SW 1271 (cell line): ENCODE measurements at regions not wholly inside any gene's neighbourhood (a gene's known extent, or its start where the extent isn't known, plus 50 kb on each side); places are given as distances from the start of the nearest gene placed in this dataset.
"Not testable (repeated sequence)": the region's sequence is repeated elsewhere in the genome, so short reads cannot be mapped to it uniquely, and the experiment has no call there.

Experiments
- DNase-seq, 2 experiments: peaks; one replicate each; lab custom pipeline; 2025; lab: John Stamatoyannopoulos, UW

GRCh38 chr1:169015464-169015863 lies 91.0 kb upstream of the ATP1B1 start:
- no peak for DNase-seq

GRCh38 chr1:169018751-169019150 lies 87.7 kb upstream of the ATP1B1 start:
- no peak for DNase-seq

- no peak for DNase-seq
These were observed 87.0 kb upstream of the ATP1B1 start for GRCh38 chr1:169019419-169020058.

- no peak for DNase-seq
These were observed 85.8 kb upstream of the ATP1B1 start for GRCh38 chr1:169020684-169021083.

GRCh38 chr1:169022648-169023047 lies 83.8 kb upstream of the ATP1B1 start:
- DNase-seq: no peak

GRCh38 chr1:169024255-169024654 lies 82.2 kb upstream of the ATP1B1 start:
- DNase-seq: no peak

GRCh38 chr1:169024800-169025271 lies 81.7 kb upstream of the ATP1B1 start:
- DNase-seq: no peak

- DNase-seq: no peak
These were observed 81.1 kb upstream of the ATP1B1 start for GRCh38 chr1:169025412-169025811.

GRCh38 chr1:169027607-169028320 lies 78.7 kb upstream of the ATP1B1 start:
- DNase-seq: no peak

- DNase-seq: no peak
These were observed 74.8 kb upstream of the ATP1B1 start for GRCh38 chr1:169031566-169032224.

- no peak for DNase-seq
These were observed 65.1 kb upstream of the ATP1B1 start for GRCh38 chr1:169041366-169041765.

- DNase-seq: no peak
These were observed 64.1 kb upstream of the ATP1B1 start for GRCh38 chr1:169042377-169042776.

GRCh38 chr1:169043823-169044222 lies 62.7 kb upstream of the ATP1B1 start:
- DNase-seq: no peak

- no peak for DNase-seq
These were observed 62.2 kb upstream of the ATP1B1 start for GRCh38 chr1:169044296-169044695.

GRCh38 chr1:169044971-169045370 lies 61.5 kb upstream of the ATP1B1 start:
- no peak for DNase-seq

GRCh38 chr1:169046671-169047070 lies 59.8 kb upstream of the ATP1B1 start:
- DNase-seq: no peak

- DNase-seq: no peak
These were observed 59.4 kb upstream of the ATP1B1 start for GRCh38 chr1:169047074-169047473.

- DNase-seq: no peak
These were observed 58.4 kb upstream of the ATP1B1 start for GRCh38 chr1:169048043-169048442.

GRCh38 chr1:169049258-169049938 lies 57.1 kb upstream of the ATP1B1 start:
- no peak for DNase-seq

GRCh38 chr1:169051171-169051570 lies 55.3 kb upstream of the ATP1B1 start:
- no peak for DNase-seq

- not testable (repeated sequence) for DNase-seq
These were observed 54.3 kb upstream of the ATP1B1 start for GRCh38 chr1:169052171-169052570.

GRCh38 chr1:169052727-169053126 lies 53.8 kb upstream of the ATP1B1 start:
- DNase-seq: no peak

- no peak for DNase-seq
These were observed 53.3 kb upstream of the ATP1B1 start for GRCh38 chr1:169053196-169053595.
